ENCODE measurements at regions not wholly inside any gene's neighbourhood (a gene's known extent, or its start where the extent isn't known, plus 50 kb on each side); places are given as distances from the start of the nearest gene placed in this dataset.

DNA sequence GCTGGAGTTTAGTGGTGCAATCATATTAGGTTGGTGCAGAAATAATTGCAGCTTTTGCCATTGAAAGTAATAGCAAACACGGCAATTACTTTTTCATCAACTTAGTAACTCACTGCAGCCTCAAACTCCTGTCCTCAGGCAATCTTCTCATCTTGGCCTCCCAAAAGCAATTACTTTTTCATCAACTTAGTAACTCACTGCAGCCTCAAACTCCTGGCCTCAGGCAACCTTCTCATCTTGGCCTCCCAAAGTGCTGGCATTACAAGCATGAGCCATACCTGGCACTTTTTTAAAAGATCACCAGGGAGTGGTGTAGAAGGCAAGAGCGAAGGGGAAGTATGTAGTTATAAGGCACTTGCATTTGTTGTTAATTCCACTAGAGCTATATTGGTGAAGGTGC is 491.1 kb upstream of the ADGRL3 start:
- H3K27me3 ChIP-seq (ENCODE audit: control insufficient read depth, insufficient read depth, low read length): no peaks in the 10 kb centered on the region
- no peaks in the 10 kb centered on the region for H3K36me3 ChIP-seq (ENCODE audit: control insufficient read depth, insufficient read depth, low read length)
- TF ChIP-seq, protein P1, sequence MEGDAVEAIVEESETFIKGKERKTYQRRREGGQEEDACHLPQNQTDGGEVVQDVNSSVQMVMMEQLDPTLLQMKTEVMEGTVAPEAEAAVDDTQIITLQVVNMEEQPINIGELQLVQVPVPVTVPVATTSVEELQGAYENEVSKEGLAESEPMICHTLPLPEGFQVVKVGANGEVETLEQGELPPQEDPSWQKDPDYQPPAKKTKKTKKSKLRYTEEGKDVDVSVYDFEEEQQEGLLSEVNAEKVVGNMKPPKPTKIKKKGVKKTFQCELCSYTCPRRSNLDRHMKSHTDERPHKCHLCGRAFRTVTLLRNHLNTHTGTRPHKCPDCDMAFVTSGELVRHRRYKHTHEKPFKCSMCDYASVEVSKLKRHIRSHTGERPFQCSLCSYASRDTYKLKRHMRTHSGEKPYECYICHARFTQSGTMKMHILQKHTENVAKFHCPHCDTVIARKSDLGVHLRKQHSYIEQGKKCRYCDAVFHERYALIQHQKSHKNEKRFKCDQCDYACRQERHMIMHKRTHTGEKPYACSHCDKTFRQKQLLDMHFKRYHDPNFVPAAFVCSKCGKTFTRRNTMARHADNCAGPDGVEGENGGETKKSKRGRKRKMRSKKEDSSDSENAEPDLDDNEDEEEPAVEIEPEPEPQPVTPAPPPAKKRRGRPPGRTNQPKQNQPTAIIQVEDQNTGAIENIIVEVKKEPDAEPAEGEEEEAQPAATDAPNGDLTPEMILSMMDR (IDR thresholded peaks at IDR 0.05; ENCODE audit: insufficient read depth, low read length, poor library complexity, severe bottlenecking): no peak
- H3K4me3 ChIP-seq (ENCODE audit: low read depth, low read length): no peak overlapping the region
- DNase-seq (ENCODE audit: low read depth): no peak

DNA sequence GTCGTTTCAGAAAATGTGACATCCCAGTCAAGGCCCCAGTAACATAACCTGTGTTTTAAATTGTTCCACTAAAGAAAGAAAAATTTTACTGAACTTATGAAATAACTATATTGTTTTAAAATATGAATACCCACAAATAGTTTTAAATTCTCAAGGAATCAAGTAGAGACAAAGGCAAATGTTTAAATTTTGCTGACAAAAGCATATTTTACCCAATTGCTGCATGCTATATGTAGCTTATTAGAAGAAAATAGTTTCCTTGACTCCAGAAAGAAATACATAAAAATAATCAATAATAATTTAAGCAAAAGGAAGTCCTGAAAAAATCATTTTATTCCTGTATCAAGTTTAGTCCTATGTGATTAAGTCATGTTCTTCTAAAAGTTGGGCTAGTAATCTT is 481.3 kb upstream of the ADGRL3 start:
- TF ChIP-seq, protein P1 (IDR thresholded peaks at IDR 0.05; ENCODE audit: insufficient read depth, low read length, poor library complexity, severe bottlenecking): no peak
- Histone ChIP-seq H3K27me3 (ENCODE audit: control insufficient read depth, insufficient read depth, low read length) (no peaks in the 10 kb centered on the region), H3K4me3 (ENCODE audit: low read depth, low read length) (no peak overlapping the region), H3K36me3 (ENCODE audit: control insufficient read depth, insufficient read depth, low read length) (no peaks in the 10 kb centered on the region)
- DNase-seq (ENCODE audit: low read depth): no peak

DNA sequence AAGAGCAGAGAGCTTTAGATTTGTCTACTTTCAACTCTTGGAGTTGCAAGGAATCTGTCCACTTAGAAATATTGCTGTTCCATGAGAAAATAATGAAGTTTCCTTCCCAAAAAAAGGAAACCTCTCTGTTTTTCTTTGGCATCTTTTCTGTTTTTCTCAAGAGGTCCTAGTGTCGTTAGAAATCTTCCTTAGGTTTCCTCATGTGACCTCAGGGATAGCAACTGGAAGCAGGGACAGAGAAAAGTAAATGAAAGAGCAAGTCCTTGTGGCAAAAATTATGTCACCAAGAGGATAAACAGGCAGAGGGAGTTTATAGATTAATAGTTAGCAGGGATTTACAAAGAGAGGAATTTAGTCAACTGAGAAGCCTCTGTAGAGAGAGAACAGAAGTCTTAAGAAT is 478.4 kb upstream of the ADGRL3 start:
- no peaks in the 10 kb centered on the region for H3K36me3 ChIP-seq (ENCODE audit: control insufficient read depth, insufficient read depth, low read length)
- no peaks in the 10 kb centered on the region for H3K27me3 ChIP-seq (ENCODE audit: control insufficient read depth, insufficient read depth, low read length)
- TF ChIP-seq, protein P1 (IDR thresholded peaks at IDR 0.05; ENCODE audit: insufficient read depth, low read length, poor library complexity, severe bottlenecking): no peak
- no peak for DNase-seq (ENCODE audit: low read depth)
- no peak overlapping the region for H3K4me3 ChIP-seq (ENCODE audit: low read depth, low read length)

DNA sequence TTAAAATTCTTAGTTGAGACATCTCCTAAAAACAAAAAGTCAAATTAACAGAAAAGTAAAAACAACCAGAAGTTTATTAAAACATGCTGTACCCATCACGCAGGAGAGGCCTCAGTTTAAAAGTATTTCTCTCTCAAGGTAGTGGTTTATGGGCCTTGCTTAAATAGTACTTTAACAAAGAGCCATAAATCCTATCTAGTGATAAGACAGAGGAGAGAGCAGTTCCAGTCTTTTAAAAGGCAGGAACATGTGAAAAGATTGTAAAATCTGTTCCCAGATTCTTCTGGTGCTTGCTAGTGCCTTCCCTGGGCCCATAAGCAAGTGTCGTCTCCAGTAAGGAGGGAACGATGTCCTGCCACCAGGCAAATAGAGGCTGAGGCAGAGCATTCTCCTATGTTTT is 476.3 kb upstream of the ADGRL3 start:
- Histone ChIP-seq H3K36me3 (ENCODE audit: control insufficient read depth, insufficient read depth, low read length) (no peaks in the 10 kb centered on the region), H3K27me3 (ENCODE audit: control insufficient read depth, insufficient read depth, low read length) (no peaks in the 10 kb centered on the region), H3K4me3 (ENCODE audit: low read depth, low read length) (no peak overlapping the region)
- DNase-seq (ENCODE audit: low read depth): no peak
- TF ChIP-seq, protein P1 (IDR thresholded peaks at IDR 0.05; ENCODE audit: insufficient read depth, low read length, poor library complexity, severe bottlenecking): no peak

DNA sequence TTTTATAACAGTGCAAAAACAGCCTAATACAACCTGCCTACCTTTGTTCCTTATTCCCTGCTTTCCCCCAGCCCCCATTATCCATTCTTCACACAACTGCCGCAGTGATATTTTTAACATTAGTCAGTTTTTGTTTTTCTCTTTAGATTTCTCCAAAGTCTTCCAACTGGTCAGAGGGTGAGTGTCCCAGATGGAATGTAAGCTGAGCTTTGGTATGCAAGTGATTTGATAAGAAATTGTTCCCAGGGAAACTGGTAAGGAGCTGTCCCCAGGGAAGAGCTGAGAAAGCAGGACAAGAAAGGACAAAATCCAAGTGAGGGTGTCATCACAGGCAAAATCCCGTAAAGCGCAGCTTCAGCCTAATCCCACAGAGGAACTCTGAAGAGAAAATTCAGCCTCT is 475.5 kb upstream of the ADGRL3 start:
- Histone ChIP-seq H3K4me3 (ENCODE audit: low read depth, low read length) (no peak overlapping the region), H3K36me3 (ENCODE audit: control insufficient read depth, insufficient read depth, low read length) (no peaks in the 10 kb centered on the region), H3K27me3 (ENCODE audit: control insufficient read depth, insufficient read depth, low read length) (no peaks in the 10 kb centered on the region)
- TF ChIP-seq, protein P1 (IDR thresholded peaks at IDR 0.05; ENCODE audit: insufficient read depth, low read length, poor library complexity, severe bottlenecking): no peak
- peak; percentile 63 for DNase-seq (ENCODE audit: low read depth)

DNA sequence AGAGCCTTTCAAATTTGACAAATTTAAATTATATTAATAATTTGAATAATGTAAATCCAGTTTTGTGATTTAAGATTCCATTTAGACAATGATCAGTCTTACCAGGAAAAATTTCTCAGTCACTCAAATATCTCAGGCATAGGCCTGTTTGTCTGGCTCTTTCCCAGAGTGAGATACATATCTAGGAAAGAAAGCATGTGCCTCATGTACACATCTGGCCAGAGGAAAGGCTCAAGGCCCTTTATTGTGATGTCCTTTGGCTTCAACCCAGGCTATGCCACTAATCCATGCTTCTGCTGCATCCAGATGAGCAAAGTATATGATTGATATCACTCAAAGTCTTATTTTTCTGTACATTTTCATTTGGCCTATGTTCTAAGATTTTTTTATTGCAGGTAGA is 473.3 kb upstream of the ADGRL3 start:
- H3K4me3 ChIP-seq (ENCODE audit: low read depth, low read length): no peak overlapping the region
- H3K36me3 ChIP-seq (ENCODE audit: control insufficient read depth, insufficient read depth, low read length): no peaks in the 10 kb centered on the region
- no peak for DNase-seq (ENCODE audit: low read depth)
- H3K27me3 ChIP-seq (ENCODE audit: control insufficient read depth, insufficient read depth, low read length): no peaks in the 10 kb centered on the region
- TF ChIP-seq, protein P1 (IDR thresholded peaks at IDR 0.05; ENCODE audit: insufficient read depth, low read length, poor library complexity, severe bottlenecking): no peak

Data from kidney epithelial cell (primary cell).